ENCODE measurements at regions not wholly inside any gene's neighbourhood (a gene's known extent, or its start where the extent isn't known, plus 50 kb on each side); places are given as distances from the start of the nearest gene placed in this dataset.

DNA sequence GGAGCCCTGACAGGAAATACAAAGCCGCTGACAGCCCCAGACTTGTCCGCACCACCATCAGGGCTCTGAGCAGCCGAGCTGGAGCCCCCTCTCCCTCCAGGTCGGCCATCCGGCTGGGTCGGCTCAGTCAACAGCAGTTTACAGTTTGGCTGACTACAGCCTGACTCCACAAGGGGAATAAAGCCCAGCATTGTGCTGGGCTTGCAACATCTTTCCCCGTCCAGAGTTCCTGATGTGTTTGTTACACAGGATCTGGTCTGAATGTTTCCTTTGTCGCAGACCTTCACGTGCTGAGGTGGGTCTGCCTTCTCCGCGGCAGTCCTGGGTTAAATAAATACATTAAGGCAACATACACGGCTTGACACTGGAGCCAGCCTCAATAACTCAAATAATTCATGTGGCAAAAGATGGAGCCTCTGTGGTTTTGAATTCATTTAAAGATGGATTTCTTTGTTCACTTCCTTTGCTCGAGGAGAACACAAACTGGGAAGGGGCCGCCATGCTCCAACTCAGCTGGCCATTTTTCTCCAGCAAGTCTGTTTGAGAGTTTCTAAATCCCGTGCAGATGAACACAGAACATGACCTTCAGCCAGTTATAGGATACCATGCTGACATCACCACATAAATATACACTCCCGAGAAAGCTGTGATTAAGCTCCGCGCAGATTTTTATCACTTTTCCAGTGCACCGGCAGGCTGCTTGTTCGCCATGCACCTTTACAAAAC is 192.1 kb downstream of the WDR11 start:
- no peak overlapping the region for H3K4me3 ChIP-seq (ENCODE audit: low read length, poor library complexity, severe bottlenecking)
- no peaks in the 10 kb centered on the region for H3K27me3 ChIP-seq (ENCODE audit: insufficient read depth, low read length, poor library complexity, severe bottlenecking)
- no peaks in the 10 kb centered on the region for H3F3A ChIP-seq (ENCODE audit: low read depth)
- H3K4me1 ChIP-seq (ENCODE audit: insufficient read depth, low read length, poor library complexity, severe bottlenecking): no peaks in the 10 kb centered on the region
- H3K9ac ChIP-seq (ENCODE audit: low read depth, low read length, poor library complexity, severe bottlenecking): no peak overlapping the region
- no peak overlapping the region for H2AFZ ChIP-seq (ENCODE audit: low read length)
- no peaks in the 10 kb centered on the region for H3K79me2 ChIP-seq (ENCODE audit: insufficient read depth, low read length)
- H4K20me1 ChIP-seq (ENCODE audit: insufficient read depth, low read length, poor library complexity, severe bottlenecking): no peaks in the 10 kb centered on the region
- no peak overlapping the region for H3K4me2 ChIP-seq (ENCODE audit: low read depth, low read length, poor library complexity, severe bottlenecking)
- no peaks in the 10 kb centered on the region for H3K36me3 ChIP-seq (ENCODE audit: insufficient read depth, low read length)
- H3K9me3 ChIP-seq (ENCODE audit: insufficient read depth, low read depth, low read length): no peaks in the 10 kb centered on the region
- TF ChIP-seq, protein P1, sequence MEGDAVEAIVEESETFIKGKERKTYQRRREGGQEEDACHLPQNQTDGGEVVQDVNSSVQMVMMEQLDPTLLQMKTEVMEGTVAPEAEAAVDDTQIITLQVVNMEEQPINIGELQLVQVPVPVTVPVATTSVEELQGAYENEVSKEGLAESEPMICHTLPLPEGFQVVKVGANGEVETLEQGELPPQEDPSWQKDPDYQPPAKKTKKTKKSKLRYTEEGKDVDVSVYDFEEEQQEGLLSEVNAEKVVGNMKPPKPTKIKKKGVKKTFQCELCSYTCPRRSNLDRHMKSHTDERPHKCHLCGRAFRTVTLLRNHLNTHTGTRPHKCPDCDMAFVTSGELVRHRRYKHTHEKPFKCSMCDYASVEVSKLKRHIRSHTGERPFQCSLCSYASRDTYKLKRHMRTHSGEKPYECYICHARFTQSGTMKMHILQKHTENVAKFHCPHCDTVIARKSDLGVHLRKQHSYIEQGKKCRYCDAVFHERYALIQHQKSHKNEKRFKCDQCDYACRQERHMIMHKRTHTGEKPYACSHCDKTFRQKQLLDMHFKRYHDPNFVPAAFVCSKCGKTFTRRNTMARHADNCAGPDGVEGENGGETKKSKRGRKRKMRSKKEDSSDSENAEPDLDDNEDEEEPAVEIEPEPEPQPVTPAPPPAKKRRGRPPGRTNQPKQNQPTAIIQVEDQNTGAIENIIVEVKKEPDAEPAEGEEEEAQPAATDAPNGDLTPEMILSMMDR (conservative IDR thresholded peaks at IDR 0.05; ENCODE audit: low read length): no peak
- no peak for TF ChIP-seq EZH2phosphoT487 (IDR thresholded peaks at IDR 0.05; ENCODE audit: borderline replicate concordance)
- no peaks in the 10 kb centered on the region for H3K9me2 ChIP-seq (replicated peaks; ENCODE audit: low read depth, low read length)

DNA sequence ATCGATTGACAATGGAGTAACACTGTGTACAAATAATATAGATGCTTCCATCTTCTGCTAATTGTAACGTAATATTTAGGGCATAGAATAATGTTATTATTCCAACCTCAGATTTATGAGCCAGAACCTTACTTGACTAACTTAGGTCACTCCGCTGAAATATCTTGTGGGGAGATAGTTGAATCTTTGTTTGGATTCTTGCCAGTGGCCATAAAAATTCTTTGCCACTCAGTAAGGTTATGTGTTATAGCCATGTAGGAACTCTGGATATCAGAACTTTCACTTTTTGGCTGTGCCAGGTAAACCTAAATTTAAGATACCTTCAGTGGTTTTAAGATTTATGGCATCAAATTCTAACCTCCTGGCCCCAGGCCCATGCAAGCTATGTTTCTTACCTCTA is 197.6 kb downstream of the WDR11 start:
- Histone ChIP-seq H3K36me3 (ENCODE audit: insufficient read depth, low read length) (no peaks in the 10 kb centered on the region), H3K79me2 (ENCODE audit: insufficient read depth, low read length) (no peaks in the 10 kb centered on the region), H3K9ac (ENCODE audit: low read depth, low read length, poor library complexity, severe bottlenecking) (no peak overlapping the region), H2AFZ (ENCODE audit: low read length) (no peak overlapping the region), H3K9me3 (ENCODE audit: insufficient read depth, low read depth, low read length) (no peaks in the 10 kb centered on the region), H3K4me2 (ENCODE audit: low read depth, low read length, poor library complexity, severe bottlenecking) (no peak overlapping the region), H3K4me1 (ENCODE audit: insufficient read depth, low read length, poor library complexity, severe bottlenecking) (no peaks in the 10 kb centered on the region), H3K9me2 (replicated peaks; ENCODE audit: low read depth, low read length) (no peaks in the 10 kb centered on the region), H3K4me3 (ENCODE audit: low read length, poor library complexity, severe bottlenecking) (no peak overlapping the region), H3K27me3 (ENCODE audit: insufficient read depth, low read length, poor library complexity, severe bottlenecking) (no peaks in the 10 kb centered on the region), H3F3A (ENCODE audit: low read depth) (no peaks in the 10 kb centered on the region), H4K20me1 (ENCODE audit: insufficient read depth, low read length, poor library complexity, severe bottlenecking) (no peaks in the 10 kb centered on the region)
- TF ChIP-seq, protein P1 (conservative IDR thresholded peaks at IDR 0.05; ENCODE audit: low read length): no peak
- no peak for TF ChIP-seq EZH2phosphoT487 (IDR thresholded peaks at IDR 0.05; ENCODE audit: borderline replicate concordance)

DNA sequence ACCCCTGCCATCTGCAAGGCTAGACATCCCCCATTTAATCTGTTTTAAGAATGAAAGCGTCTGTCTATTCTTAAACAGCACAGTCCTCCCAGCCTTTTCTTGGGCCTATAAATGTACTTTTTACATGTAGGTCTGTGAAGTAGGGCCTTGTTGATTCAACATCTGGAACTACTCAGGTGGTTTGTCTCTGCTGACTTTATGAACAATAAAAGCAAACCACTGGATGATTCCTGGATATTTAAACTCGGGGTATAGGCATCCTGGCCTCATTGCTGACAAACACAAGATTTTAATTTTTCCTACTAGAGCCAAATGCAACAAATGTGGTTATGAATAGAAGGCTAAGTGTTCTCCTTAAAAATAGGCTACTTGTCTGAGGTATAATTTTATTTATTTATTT is 198.3 kb downstream of the WDR11 start:
- H3K4me1 ChIP-seq (ENCODE audit: insufficient read depth, low read length, poor library complexity, severe bottlenecking): no peaks in the 10 kb centered on the region
- no peaks in the 10 kb centered on the region for H3K9me3 ChIP-seq (ENCODE audit: insufficient read depth, low read depth, low read length)
- H3K4me2 ChIP-seq (ENCODE audit: low read depth, low read length, poor library complexity, severe bottlenecking): no peak overlapping the region
- no peaks in the 10 kb centered on the region for H3K79me2 ChIP-seq (ENCODE audit: insufficient read depth, low read length)
- no peaks in the 10 kb centered on the region for H3K27me3 ChIP-seq (ENCODE audit: insufficient read depth, low read length, poor library complexity, severe bottlenecking)
- H2AFZ ChIP-seq (ENCODE audit: low read length): no peak overlapping the region
- H3F3A ChIP-seq (ENCODE audit: low read depth): no peaks in the 10 kb centered on the region
- no peak overlapping the region for H3K9ac ChIP-seq (ENCODE audit: low read depth, low read length, poor library complexity, severe bottlenecking)
- H3K4me3 ChIP-seq (ENCODE audit: low read length, poor library complexity, severe bottlenecking): no peak overlapping the region
- TF ChIP-seq, protein P1 (conservative IDR thresholded peaks at IDR 0.05; ENCODE audit: low read length): no peak
- no peak for TF ChIP-seq EZH2phosphoT487 (IDR thresholded peaks at IDR 0.05; ENCODE audit: borderline replicate concordance)
- H3K9me2 ChIP-seq (replicated peaks; ENCODE audit: low read depth, low read length): no peaks in the 10 kb centered on the region
- no peaks in the 10 kb centered on the region for H3K36me3 ChIP-seq (ENCODE audit: insufficient read depth, low read length)
- H4K20me1 ChIP-seq (ENCODE audit: insufficient read depth, low read length, poor library complexity, severe bottlenecking): no peaks in the 10 kb centered on the region
